K562 (cell line): ENCODE measurements at regions not wholly inside any gene's neighbourhood (a gene's known extent, or its start where the extent isn't known, plus 50 kb on each side); places are given as distances from the start of the nearest gene placed in this dataset.

Experiments
- ATAC-seq: fragments of 200-7000 bp; cut with Tn5 transposase; 3 replicates; pipeline ENCODE4 v1.9.1; 2020; ENCODE audit warnings: moderate library complexity
- BruUV-seq: library from RNA; stranded (reverse); fragments of 400-500 nt; replicated peaks from 2 replicates; lab custom pipeline; 2021; lab: Mats Ljungman, UMichigan
- CTCF ChIA-PET: fragments of 300-600 bp; formaldehyde crosslinking; extraction: SDS; loops from one replicate; lab custom pipeline; 2021; ENCODE audit warnings: low intra/inter-chr PET ratio; lab: Yijun Ruan, JAX
- POLR2A ChIA-PET: fragments of 300-600, 350-650 bp; sonication (Branson Sonifier 250); formaldehyde crosslinking; extraction: SDS; loops from one replicate; lab custom pipeline; 2021; ENCODE audit warnings: antibody characterized with exemption, inconsistent platforms; lab: Yijun Ruan, JAX
- DNase-seq, 4 experiments: peaks; one replicate each; pipeline versions ENCODE4 v3.0.0 to v3.0.0-alpha.2; 2011 to 2018; ENCODE audit warnings: low spot score in 3 of 4, mixed read lengths in 3 of 4; ENCODE audit errors: extremely low read depth in 1 of 4
- FAIRE-seq: peaks from 2 replicates; lab custom pipeline; 2011; peaks lifted over from hg19 to GRCh38; lab: Jason Lieb, UNC
- H2AFZ ChIP-seq: 2 replicates; pipeline ENCODE4 v1.6.0; 2011; ENCODE audit warnings: low read depth, low read length, control low read depth, inconsistent platforms
- H3K27ac ChIP-seq: fragments of 200-600 bp; 3 replicates; pipeline ENCODE4 v1.8.0; 2011; ENCODE audit warnings: low read depth, mild to moderate bottlenecking, control low read depth, inconsistent platforms, low read length, moderate library complexity, mixed read lengths; ENCODE audit errors: extremely low read depth
- H3K27me3 ChIP-seq, 2 experiments: fragments of 300-600 bp in 1 of 2; 2 replicates in 1 of 2; 3 replicates in 1 of 2; pipeline versions ENCODE4 v1.6.0 to v1.8.0; 2011; ENCODE audit warnings: inconsistent platforms in 2 of 2, low read length in 2 of 2, mild to moderate bottlenecking in 1 of 2, mixed read lengths in 1 of 2, moderate library complexity in 1 of 2; ENCODE audit not compliant: control insufficient read depth in 2 of 2, insufficient read depth in 2 of 2
- H3K36me3 ChIP-seq: fragments of 300-600 bp; 3 replicates; pipeline ENCODE4 v1.8.0; 2011; ENCODE audit warnings: mild to moderate bottlenecking, low read length, inconsistent platforms; ENCODE audit not compliant: control insufficient read depth, insufficient read depth
- H3K4me1 ChIP-seq, 2 experiments: fragments of 200-600 bp in 1 of 2; replicated peaks in 1 of 2; 2 replicates in 1 of 2; 3 replicates in 1 of 2; pipeline versions ENCODE4 v1.5.1 to v1.8.0; 2011; ENCODE audit warnings: inconsistent platforms in 2 of 2, low read length in 2 of 2, mild to moderate bottlenecking in 1 of 2, mixed read lengths in 1 of 2, moderate library complexity in 1 of 2; ENCODE audit not compliant: control insufficient read depth in 2 of 2, insufficient read depth in 2 of 2
- H3K4me2 ChIP-seq: 2 replicates; pipeline ENCODE4 v1.6.1; 2011; ENCODE audit warnings: low read length, control low read depth, inconsistent platforms, mixed read lengths; ENCODE audit not compliant: insufficient read depth
- H3K4me3 ChIP-seq: fragments of 200-600 bp; sonication (generic), shearing (Covaris generic); 2 replicates; pipeline ENCODE4 v1.5.1; 2016; ENCODE audit warnings: control low read depth, inconsistent platforms
- H3K79me2 ChIP-seq: fragments of 200-600 bp; 3 replicates; pipeline ENCODE4 v1.8.0; 2011; ENCODE audit warnings: low read length, inconsistent platforms; ENCODE audit not compliant: control insufficient read depth, insufficient read depth
- H3K9ac ChIP-seq, 2 experiments: 2 replicates each; pipeline versions ENCODE4 v1.6.0 to v1.6.1; 2011; ENCODE audit warnings: low read depth in 2 of 2, low read length in 2 of 2, control low read depth in 1 of 2, inconsistent platforms in 1 of 2, mild to moderate bottlenecking in 1 of 2, mixed read lengths in 1 of 2; ENCODE audit not compliant: insufficient read depth in 1 of 2
- H3K9me1 ChIP-seq: one replicate; pipeline ENCODE4 v1.6.0; 2011; ENCODE audit warnings: inconsistent platforms, mild to moderate bottlenecking, low read length, moderate library complexity; ENCODE audit not compliant: control insufficient read depth, insufficient read depth
- H3K9me3 ChIP-seq: replicated peaks from 2 replicates; pipeline ENCODE4 v1.5.1; 2011; ENCODE audit warnings: low read depth, low read length, inconsistent platforms; ENCODE audit not compliant: control insufficient read depth, insufficient read depth
- H4K20me1 ChIP-seq: replicated peaks from 2 replicates; pipeline ENCODE4 v1.6.1; 2011; ENCODE audit warnings: low read length, inconsistent platforms, mixed read lengths; ENCODE audit not compliant: control insufficient read depth, insufficient read depth
- ERF ChIP-seq: fragments of 450-650 bp; formaldehyde crosslinking; IDR thresholded peaks from 2 replicates; pipeline ENCODE4 v1.4.0; 2020; ENCODE audit warnings: mild to moderate bottlenecking, mixed read lengths
- GTF2E2 ChIP-seq: fragments of 200-800 bp; sonication (Bioruptor generic); IDR thresholded peaks from 2 replicates; pipeline ENCODE4 v1.6.1; 2016; ENCODE audit warnings: missing genetic modification characterization, missing compliant biosample characterization
- HDAC6 ChIP-seq: IDR thresholded peaks from 2 replicates; pipeline ENCODE4 v1.6.1; 2012; ENCODE audit warnings: low read depth, mild to moderate bottlenecking, control low read depth, inconsistent platforms, low read length, moderate library complexity
- HLTF ChIP-seq: fragments of 450-650 bp; IDR thresholded peaks from 2 replicates; pipeline ENCODE4 v1.6.1; 2016
- MAFG ChIP-seq: fragments of 450-650 bp; conservative IDR thresholded peaks from 2 replicates; pipeline ENCODE4 v1.6.1; 2016; ENCODE audit warnings: missing genetic modification characterization, missing compliant biosample characterization
- PHB2 ChIP-seq: fragments of 450-650 bp; IDR thresholded peaks from 2 replicates; pipeline ENCODE4 v1.6.1; 2017; ENCODE audit warnings: low read depth
- POLR2AphosphoS2 ChIP-seq: IDR thresholded peaks from 2 replicates; pipeline ENCODE4 v1.6.1; 2012; ENCODE audit warnings: low read length, improper control_type of control experiment
- ZNF134 ChIP-seq: fragments of 250-450 bp; sonication (Bioruptor Pico); conservative IDR thresholded peaks from 2 replicates; pipeline ENCODE4 v1.4.0; 2020
- ZZZ3 ChIP-seq: fragments of 450-650 bp; IDR thresholded peaks from 2 replicates; pipeline ENCODE4 v1.6.1; 2016; ENCODE audit warnings: antibody characterized with exemption, mild to moderate bottlenecking, moderate library complexity
- WGBS: fragments of 100-300 bp; shearing (Covaris generic); methylation state at CpG from one replicate; pipeline ENCODE4 v1.1.6; 2016; ENCODE audit warnings: low coverage, mixed read lengths; ENCODE audit not compliant: insufficient coverage; ENCODE audit errors: missing lambda C conversion rate; 5-methylcytosine and 5-hydroxymethylcytosine counted together
- in situ Hi-C: fragments of 300-500 bp; cut with MboI; formaldehyde crosslinking; loops from 4 replicates; pipeline ENCODE4 v1.15.0; 2018; ENCODE audit warnings: inconsistent platforms, mixed read lengths
- intact Hi-C: fragments of 100-400 bp; cut with micrococcal nuclease; formaldehyde crosslinking; loops from 2 replicates; pipeline ENCODE4 v1.14.2; 2022
- TF ChIP-seq, protein P1 (sequence below): fragments of 250-450 bp; sonication (Bioruptor Pico); IDR thresholded peaks from 2 replicates; pipeline ENCODE4 v1.8.0; 2022; ENCODE audit warnings: inconsistent platforms, mild to moderate bottlenecking, moderate library complexity, borderline replicate concordance

GRCh38 chr20:60955706-60956105 lies 296.4 kb upstream of the CDH4 start (continued):
- no peak for TF ChIP-seq MAFG

DNA sequence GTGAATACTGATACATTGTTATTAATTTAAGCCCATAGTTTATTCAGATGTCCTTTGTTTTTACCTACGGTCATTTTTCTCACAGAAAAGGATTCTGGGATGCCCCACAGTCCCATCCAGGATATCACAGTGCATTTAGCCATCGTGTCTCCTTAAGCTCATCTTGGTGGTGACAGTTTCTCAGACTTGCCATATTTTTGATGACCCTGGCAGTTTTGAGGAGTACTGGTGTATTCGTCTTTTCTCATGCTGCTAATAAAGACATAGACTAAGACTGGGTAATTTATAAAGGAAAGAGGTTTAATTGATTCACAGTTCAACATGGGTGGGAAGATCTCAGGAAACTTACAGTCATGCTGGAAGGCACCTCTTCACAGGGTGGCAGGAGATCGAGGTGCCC lies 295.9 kb upstream of the CDH4 start:
- H3K27me3 ChIP-seq: no peaks in the 10 kb centered on the region; a peak in 1 of 5 replicates
- intact Hi-C loops: no loop called here
- ChIA-PET POLR2A (no interaction called here), CTCF (no interaction called here)
- no peak overlapping the region for H2AFZ ChIP-seq
- H4K20me1 ChIP-seq: no peaks in the 10 kb centered on the region; the same call in 1 of the 2 replicates
- FAIRE-seq (no peak), DNase-seq (no peak), ATAC-seq (no peak)
- H3K36me3 ChIP-seq: no peaks in the 10 kb centered on the region
- no peaks in the 10 kb centered on the region for H3K79me2 ChIP-seq
- no peaks in the 10 kb centered on the region for H3K9me3 ChIP-seq
- H3K27ac ChIP-seq: no peak overlapping the region
- no TSS peak for BruUV-seq
- H3K4me1 ChIP-seq: no peaks in the 10 kb centered on the region
- TF ChIP-seq ZNF134 (CRISPR knock-in tag) (no peak), ZZZ3 (no peak), POLR2AphosphoS2 (no peak), ERF (CRISPR knock-in tag) (no peak), GTF2E2 (tag) (no peak), HLTF (no peak), HDAC6 (no peak), MAFG (no peak), PHB2 (no peak)
- TF ChIP-seq, protein P1, sequence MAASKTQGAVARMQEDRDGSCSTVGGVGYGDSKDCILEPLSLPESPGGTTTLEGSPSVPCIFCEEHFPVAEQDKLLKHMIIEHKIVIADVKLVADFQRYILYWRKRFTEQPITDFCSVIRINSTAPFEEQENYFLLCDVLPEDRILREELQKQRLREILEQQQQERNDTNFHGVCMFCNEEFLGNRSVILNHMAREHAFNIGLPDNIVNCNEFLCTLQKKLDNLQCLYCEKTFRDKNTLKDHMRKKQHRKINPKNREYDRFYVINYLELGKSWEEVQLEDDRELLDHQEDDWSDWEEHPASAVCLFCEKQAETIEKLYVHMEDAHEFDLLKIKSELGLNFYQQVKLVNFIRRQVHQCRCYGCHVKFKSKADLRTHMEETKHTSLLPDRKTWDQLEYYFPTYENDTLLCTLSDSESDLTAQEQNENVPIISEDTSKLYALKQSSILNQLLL: no peak
- H3K9me1 ChIP-seq: no peaks in the 10 kb centered on the region
- no peak overlapping the region for H3K9ac ChIP-seq
- in situ Hi-C loops: no loop called here
- WGBS: 2% methylated on average over 4 of the region's 4 CpGs
- H3K4me2 ChIP-seq: no peak overlapping the region
- H3K4me3 ChIP-seq: no peak overlapping the region
